Keratinocyte (primary cell): ENCODE measurements at regions not wholly inside any gene's neighbourhood (a gene's known extent, or its start where the extent isn't known, plus 50 kb on each side); places are given as distances from the start of the nearest gene placed in this dataset.

Source experiments
- DNase-seq: peaks from one replicate; pipeline ENCODE4 v3.0.0-alpha.2; 2011; ENCODE audit warnings: low read depth, missing footprints, low spot score
- FAIRE-seq: peaks from 2 replicates; lab custom pipeline; 2011; peaks lifted over from hg19 to GRCh38; lab: Jason Lieb, UNC
- H2AFZ ChIP-seq: 2 replicates; pipeline ENCODE4 v1.6.0; 2012; ENCODE audit warnings: low read length, control low read depth, inconsistent platforms; ENCODE audit not compliant: control insufficient read depth
- H3K27ac ChIP-seq: 2 replicates; pipeline ENCODE4 v1.5.1; 2011; ENCODE audit warnings: low read length; ENCODE audit not compliant: control insufficient read depth, insufficient read depth
- H3K27me3 ChIP-seq: 3 replicates; pipeline ENCODE4 v1.6.0; 2011; ENCODE audit warnings: low read length; ENCODE audit not compliant: control insufficient read depth, insufficient read depth; ENCODE audit errors: extremely low read depth
- H3K36me3 ChIP-seq, 2 experiments: 2 replicates in 1 of 2; 3 replicates in 1 of 2; pipeline ENCODE4 v1.5.1; 2011; ENCODE audit warnings: low read length in 2 of 2, mild to moderate bottlenecking in 1 of 2; ENCODE audit not compliant: control insufficient read depth in 2 of 2, insufficient read depth in 2 of 2; ENCODE audit errors: extremely low read depth in 1 of 2
- H3K4me1 ChIP-seq: 3 replicates; pipeline ENCODE4 v1.5.1; 2011; ENCODE audit warnings: low read length; ENCODE audit not compliant: control insufficient read depth, insufficient read depth; ENCODE audit errors: extremely low read depth
- H3K4me2 ChIP-seq: 3 replicates; pipeline ENCODE4 v1.6.0; 2011; ENCODE audit warnings: low read depth, low read length; ENCODE audit not compliant: control insufficient read depth, insufficient read depth; ENCODE audit errors: extremely low read depth
- H3K4me3 ChIP-seq, 3 experiments: fragments of 200-600 bp in 1 of 3; sonication (generic) in 1 of 3; 2 replicates in 2 of 3; 3 replicates in 1 of 3; pipeline ENCODE4 v1.5.1; 2011 to 2016; ENCODE audit warnings: low read length in 3 of 3, mild to moderate bottlenecking in 3 of 3, control low read depth in 2 of 3, inconsistent platforms in 1 of 3, low read depth in 1 of 3, mixed read lengths in 1 of 3, mixed run types in 1 of 3, moderate library complexity in 1 of 3; ENCODE audit not compliant: control insufficient read depth in 2 of 3, insufficient read depth in 2 of 3; ENCODE audit errors: extremely low read depth in 1 of 3
- H3K79me2 ChIP-seq: 2 replicates; pipeline ENCODE4 v1.6.0; 2012; ENCODE audit warnings: low read length; ENCODE audit not compliant: control insufficient read depth, insufficient read depth
- H3K9ac ChIP-seq: 3 replicates; pipeline ENCODE4 v1.6.0; 2011; ENCODE audit warnings: low read length; ENCODE audit not compliant: control insufficient read depth, insufficient read depth; ENCODE audit errors: extremely low read depth
- H3K9me1 ChIP-seq: 3 replicates; pipeline ENCODE4 v1.6.0; 2011; ENCODE audit warnings: low read length; ENCODE audit not compliant: control insufficient read depth, insufficient read depth; ENCODE audit errors: extremely low read depth
- H3K9me3 ChIP-seq: 2 replicates; pipeline ENCODE4 v1.5.1; 2012; ENCODE audit warnings: low read depth, low read length; ENCODE audit not compliant: control insufficient read depth
- H4K20me1 ChIP-seq: 3 replicates; pipeline ENCODE4 v1.6.0; 2011; ENCODE audit warnings: low read length; ENCODE audit not compliant: control insufficient read depth, insufficient read depth; ENCODE audit errors: extremely low read depth
- EZH2 ChIP-seq: IDR thresholded peaks from one replicate; pipeline ENCODE4 v1.6.1; 2012; ENCODE audit warnings: inconsistent platforms, mild to moderate bottlenecking, low read length, moderate library complexity
- dilution Hi-C: fragments of 300-500 bp; cut with MboI; formaldehyde crosslinking; loops from one replicate; pipeline ENCODE4 v1.7.0; 2020; ENCODE audit warnings: low sequenced_read_pairs; ENCODE audit not compliant: extremely low pct_ligation_motif_present
- TF ChIP-seq, protein P1 (sequence below), 3 experiments: IDR thresholded peaks in 1 of 3; conservative IDR thresholded peaks in 1 of 3; optimal IDR thresholded peaks in 1 of 3; 2 replicates in 2 of 3; 3 replicates in 1 of 3; pipeline versions ENCODE3 to v1.5.1; 2011; ENCODE audit warnings: low read length in 3 of 3, mild to moderate bottlenecking in 3 of 3, moderate library complexity in 2 of 3, control low read depth in 1 of 3, inconsistent platforms in 1 of 3; ENCODE audit not compliant: insufficient read depth in 2 of 3; ENCODE audit errors: extremely low read depth in 1 of 3

DNA sequence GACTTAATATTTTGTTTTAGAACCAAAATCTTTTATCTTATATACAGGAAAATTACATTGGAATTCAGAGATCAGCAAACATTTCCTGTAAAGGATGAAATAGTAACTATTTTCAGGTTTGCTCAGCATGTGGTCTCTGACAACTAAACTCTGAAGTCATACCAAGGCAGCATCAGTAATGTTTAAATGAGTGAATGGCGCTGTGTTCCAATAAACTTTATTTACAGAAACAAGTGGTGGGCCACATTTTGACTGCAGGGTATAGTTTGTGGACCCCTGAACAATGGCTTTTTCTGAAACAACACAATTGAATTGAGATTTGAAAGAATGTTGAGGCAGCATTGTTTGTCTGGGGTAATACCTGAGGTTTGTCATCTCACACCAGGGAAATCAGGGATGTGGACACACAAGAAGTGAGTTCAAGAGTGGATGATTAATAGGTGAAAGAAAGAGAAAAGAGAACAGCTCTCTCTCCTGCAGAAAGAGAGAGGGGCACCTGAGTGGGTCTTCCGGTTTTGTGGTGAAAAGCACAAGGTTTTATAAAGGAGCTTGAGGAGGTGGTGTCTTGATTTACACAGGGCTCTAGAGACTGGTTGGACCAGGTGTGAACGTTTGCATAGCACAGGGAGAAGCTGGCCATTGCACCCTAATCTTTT, 113.5 kb upstream of the VPREB1 start:
- Histone ChIP-seq H3K9me1 (no peaks in the 10 kb centered on the region), H3K27ac (no peak overlapping the region), H4K20me1 (no peaks in the 10 kb centered on the region), H3K4me1 (no peaks in the 10 kb centered on the region), H3K36me3 (no peaks in the 10 kb centered on the region), H3K4me2 (no peak overlapping the region), H3K4me3 (no peak overlapping the region), H2AFZ (no peak overlapping the region), H3K9me3 (no peaks in the 10 kb centered on the region), H3K27me3 (no peaks in the 10 kb centered on the region), H3K9ac (no peak overlapping the region), H3K79me2 (no peaks in the 10 kb centered on the region)
- dilution Hi-C loops, result no loop called here
- TF ChIP-seq, protein P1, sequence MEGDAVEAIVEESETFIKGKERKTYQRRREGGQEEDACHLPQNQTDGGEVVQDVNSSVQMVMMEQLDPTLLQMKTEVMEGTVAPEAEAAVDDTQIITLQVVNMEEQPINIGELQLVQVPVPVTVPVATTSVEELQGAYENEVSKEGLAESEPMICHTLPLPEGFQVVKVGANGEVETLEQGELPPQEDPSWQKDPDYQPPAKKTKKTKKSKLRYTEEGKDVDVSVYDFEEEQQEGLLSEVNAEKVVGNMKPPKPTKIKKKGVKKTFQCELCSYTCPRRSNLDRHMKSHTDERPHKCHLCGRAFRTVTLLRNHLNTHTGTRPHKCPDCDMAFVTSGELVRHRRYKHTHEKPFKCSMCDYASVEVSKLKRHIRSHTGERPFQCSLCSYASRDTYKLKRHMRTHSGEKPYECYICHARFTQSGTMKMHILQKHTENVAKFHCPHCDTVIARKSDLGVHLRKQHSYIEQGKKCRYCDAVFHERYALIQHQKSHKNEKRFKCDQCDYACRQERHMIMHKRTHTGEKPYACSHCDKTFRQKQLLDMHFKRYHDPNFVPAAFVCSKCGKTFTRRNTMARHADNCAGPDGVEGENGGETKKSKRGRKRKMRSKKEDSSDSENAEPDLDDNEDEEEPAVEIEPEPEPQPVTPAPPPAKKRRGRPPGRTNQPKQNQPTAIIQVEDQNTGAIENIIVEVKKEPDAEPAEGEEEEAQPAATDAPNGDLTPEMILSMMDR (optimal IDR thresholded peaks at IDR 0.05 in 1 of 3, IDR thresholded peaks at IDR 0.05 in 1 of 3, conservative IDR thresholded peaks at IDR 0.05 in 1 of 3; ENCODE audit: extremely low read depth in 1 of 3, insufficient read depth in 2 of 3, low read length in 3 of 3), result no peak
- TF ChIP-seq EZH2, result no peak
- DNase-seq (no peak), FAIRE-seq (no peak)

DNA sequence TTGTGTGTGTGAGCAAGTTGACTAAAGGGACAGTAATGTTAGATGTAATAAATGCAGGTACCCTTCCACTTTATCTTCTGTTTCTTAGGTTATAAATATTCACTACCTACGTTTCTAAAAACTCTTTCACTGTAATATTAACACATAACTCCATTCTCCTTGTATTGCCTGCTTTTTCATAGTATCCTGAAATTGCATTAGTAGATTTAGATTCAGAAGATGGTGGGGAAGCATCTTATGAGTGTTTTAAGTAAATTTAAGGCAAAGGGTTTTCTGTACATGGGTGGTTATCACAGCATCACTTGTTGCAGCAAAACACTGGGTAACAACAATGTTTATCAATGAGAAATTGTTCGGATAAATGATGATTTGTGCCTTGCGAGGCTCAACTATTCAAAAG, 115.2 kb upstream of the VPREB1 start:
- no peak for DNase-seq
- Histone ChIP-seq H3K27me3 (no peaks in the 10 kb centered on the region), H2AFZ (no peak overlapping the region), H3K9me1 (no peaks in the 10 kb centered on the region), H3K4me3 (no peak overlapping the region), H3K4me2 (no peak overlapping the region), H3K9ac (no peak overlapping the region), H3K36me3 (no peaks in the 10 kb centered on the region), H3K79me2 (no peaks in the 10 kb centered on the region), H3K27ac (no peak overlapping the region), H4K20me1 (no peaks in the 10 kb centered on the region), H3K4me1 (no peaks in the 10 kb centered on the region), H3K9me3 (no peaks in the 10 kb centered on the region)
- TF ChIP-seq, protein P1 (optimal IDR thresholded peaks at IDR 0.05 in 1 of 3, IDR thresholded peaks at IDR 0.05 in 1 of 3, conservative IDR thresholded peaks at IDR 0.05 in 1 of 3; ENCODE audit: extremely low read depth in 1 of 3, insufficient read depth in 2 of 3, low read length in 3 of 3), result no peak
- TF ChIP-seq EZH2, result no peak
- FAIRE-seq, result no peak
- dilution Hi-C loops, result no loop called here
